IMR-90 (cell line): ENCODE measurements at regions not wholly inside any gene's neighbourhood (a gene's known extent, or its start where the extent isn't known, plus 50 kb on each side); places are given as distances from the start of the nearest gene placed in this dataset.

Source experiments
- BHLHE40 ChIP-seq: fragments of 150-350 bp; IDR thresholded peaks from 2 replicates; pipeline ENCODE4 v1.6.1; 2016; ENCODE audit warnings: mild to moderate bottlenecking, low read depth, low read length
- MAZ ChIP-seq: IDR thresholded peaks from 2 replicates; pipeline ENCODE4 v1.6.1; 2012; ENCODE audit warnings: low read depth, mild to moderate bottlenecking, low read length, improper control_type of control experiment, moderate library complexity, borderline replicate concordance
- MXI1 ChIP-seq: IDR thresholded peaks from 2 replicates; pipeline ENCODE4 v1.6.1; 2012; ENCODE audit warnings: low read depth, mild to moderate bottlenecking, low read length, moderate library complexity, borderline replicate concordance
- POLR2A ChIP-seq: IDR thresholded peaks from 2 replicates; pipeline ENCODE4 v1.6.1; 2012; ENCODE audit warnings: mild to moderate bottlenecking, low read depth, low read length
- RAD21 ChIP-seq: IDR thresholded peaks from 2 replicates; pipeline ENCODE4 v1.6.1; 2012; ENCODE audit warnings: low read length, improper control_type of control experiment
- RCOR1 ChIP-seq: IDR thresholded peaks from 2 replicates; pipeline ENCODE4 v1.6.1; 2012; ENCODE audit warnings: mild to moderate bottlenecking, low read length, improper control_type of control experiment; ENCODE audit not compliant: insufficient replicate concordance
- RFX5 ChIP-seq: IDR thresholded peaks from 2 replicates; pipeline ENCODE4 v1.8.0; 2012; ENCODE audit warnings: low read depth, mild to moderate bottlenecking, low read length, moderate library complexity
- TF ChIP-seq, protein P1 (sequence below): conservative IDR thresholded peaks from 2 replicates; pipeline ENCODE4 v1.5.1; 2012; ENCODE audit warnings: mild to moderate bottlenecking, low read depth, low read length, improper control_type of control experiment
- TF ChIP-seq, protein P2 (sequence below): fragments of 150-350 bp; IDR thresholded peaks from 2 replicates; pipeline ENCODE4 v1.6.1; 2016; ENCODE audit warnings: low read depth, mild to moderate bottlenecking, low read length, moderate library complexity, borderline replicate concordance
- TF ChIP-seq, protein P3 (sequence below): fragments of 150-350 bp; IDR thresholded peaks from 2 replicates; pipeline ENCODE4 v1.6.1; 2017; ENCODE audit warnings: mild to moderate bottlenecking, antibody characterized with exemption, low read length, low read depth

- TF ChIP-seq, protein P1, sequence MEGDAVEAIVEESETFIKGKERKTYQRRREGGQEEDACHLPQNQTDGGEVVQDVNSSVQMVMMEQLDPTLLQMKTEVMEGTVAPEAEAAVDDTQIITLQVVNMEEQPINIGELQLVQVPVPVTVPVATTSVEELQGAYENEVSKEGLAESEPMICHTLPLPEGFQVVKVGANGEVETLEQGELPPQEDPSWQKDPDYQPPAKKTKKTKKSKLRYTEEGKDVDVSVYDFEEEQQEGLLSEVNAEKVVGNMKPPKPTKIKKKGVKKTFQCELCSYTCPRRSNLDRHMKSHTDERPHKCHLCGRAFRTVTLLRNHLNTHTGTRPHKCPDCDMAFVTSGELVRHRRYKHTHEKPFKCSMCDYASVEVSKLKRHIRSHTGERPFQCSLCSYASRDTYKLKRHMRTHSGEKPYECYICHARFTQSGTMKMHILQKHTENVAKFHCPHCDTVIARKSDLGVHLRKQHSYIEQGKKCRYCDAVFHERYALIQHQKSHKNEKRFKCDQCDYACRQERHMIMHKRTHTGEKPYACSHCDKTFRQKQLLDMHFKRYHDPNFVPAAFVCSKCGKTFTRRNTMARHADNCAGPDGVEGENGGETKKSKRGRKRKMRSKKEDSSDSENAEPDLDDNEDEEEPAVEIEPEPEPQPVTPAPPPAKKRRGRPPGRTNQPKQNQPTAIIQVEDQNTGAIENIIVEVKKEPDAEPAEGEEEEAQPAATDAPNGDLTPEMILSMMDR: no peak
- TF ChIP-seq RFX5: no peak
- TF ChIP-seq POLR2A: no peak
- TF ChIP-seq, protein P2, sequence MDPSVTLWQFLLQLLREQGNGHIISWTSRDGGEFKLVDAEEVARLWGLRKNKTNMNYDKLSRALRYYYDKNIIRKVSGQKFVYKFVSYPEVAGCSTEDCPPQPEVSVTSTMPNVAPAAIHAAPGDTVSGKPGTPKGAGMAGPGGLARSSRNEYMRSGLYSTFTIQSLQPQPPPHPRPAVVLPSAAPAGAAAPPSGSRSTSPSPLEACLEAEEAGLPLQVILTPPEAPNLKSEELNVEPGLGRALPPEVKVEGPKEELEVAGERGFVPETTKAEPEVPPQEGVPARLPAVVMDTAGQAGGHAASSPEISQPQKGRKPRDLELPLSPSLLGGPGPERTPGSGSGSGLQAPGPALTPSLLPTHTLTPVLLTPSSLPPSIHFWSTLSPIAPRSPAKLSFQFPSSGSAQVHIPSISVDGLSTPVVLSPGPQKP: no peak
- TF ChIP-seq, protein P3, sequence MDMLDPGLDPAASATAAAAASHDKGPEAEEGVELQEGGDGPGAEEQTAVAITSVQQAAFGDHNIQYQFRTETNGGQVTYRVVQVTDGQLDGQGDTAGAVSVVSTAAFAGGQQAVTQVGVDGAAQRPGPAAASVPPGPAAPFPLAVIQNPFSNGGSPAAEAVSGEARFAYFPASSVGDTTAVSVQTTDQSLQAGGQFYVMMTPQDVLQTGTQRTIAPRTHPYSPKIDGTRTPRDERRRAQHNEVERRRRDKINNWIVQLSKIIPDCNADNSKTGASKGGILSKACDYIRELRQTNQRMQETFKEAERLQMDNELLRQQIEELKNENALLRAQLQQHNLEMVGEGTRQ: no peak
- TF ChIP-seq BHLHE40: no peak
- no peak for TF ChIP-seq MXI1
- TF ChIP-seq RCOR1: no peak
- TF ChIP-seq RAD21: no peak
- TF ChIP-seq MAZ: no peak
These were observed 220.7 kb downstream of the PDCD6IP start for GRCh38 chr3:34019158-34019557.
